ENCODE measurements at regions not wholly inside any gene's neighbourhood (a gene's known extent, or its start where the extent isn't known, plus 50 kb on each side); places are given as distances from the start of the nearest gene placed in this dataset.

DNA sequence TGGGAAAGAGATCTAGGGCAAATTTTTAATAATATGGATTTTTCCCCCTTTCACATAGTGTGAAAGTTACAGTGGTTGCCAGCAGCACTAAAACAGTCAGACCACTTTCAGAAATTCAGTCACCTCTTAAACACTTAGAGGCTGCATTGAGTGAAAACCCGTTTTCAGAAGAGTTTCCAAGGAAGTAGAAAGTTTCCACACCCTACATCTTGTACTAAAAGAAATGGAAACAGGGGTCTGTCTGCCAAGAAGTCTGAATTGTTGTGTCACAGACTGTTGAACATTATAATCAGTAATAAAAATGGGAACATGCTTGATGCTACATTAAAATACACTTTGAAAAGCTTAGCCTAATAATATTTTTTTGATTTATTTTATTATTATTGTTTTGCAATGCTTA is 278.9 kb upstream of the KCNJ16 start:
- Histone ChIP-seq H3K9ac (ENCODE audit: low read length) (no peak overlapping the region), H3F3A (ENCODE audit: insufficient read depth, low read length, poor library complexity, severe bottlenecking) (no peaks in the 10 kb centered on the region), H3K9me2 (ENCODE audit: insufficient read depth, low read length) (no peaks in the 10 kb centered on the region), H3K4me3 (ENCODE audit: low read length) (no peak overlapping the region), H2AFZ (ENCODE audit: low read depth, low read length) (no peak overlapping the region), H3K27ac (ENCODE audit: low read length) (no peak overlapping the region), H3K27me3 (ENCODE audit: insufficient read depth, low read depth, low read length) (no peaks in the 10 kb centered on the region), H3K36me3 (ENCODE audit: insufficient read depth, low read length) (no peaks in the 10 kb centered on the region), H3K79me2 (replicated peaks; ENCODE audit: insufficient read depth, low read length) (no peaks in the 10 kb centered on the region), H3K9me3 (ENCODE audit: low read length) (no peaks in the 10 kb centered on the region), H3K4me2 (ENCODE audit: low read length) (no peak overlapping the region), H4K20me1 (ENCODE audit: insufficient read depth) (no peaks in the 10 kb centered on the region)
- TF ChIP-seq SMC3 (conservative IDR thresholded peaks at IDR 0.05; ENCODE audit: poor library complexity) (no peak), EP300 (conservative IDR thresholded peaks at IDR 0.05; ENCODE audit: poor library complexity, severe bottlenecking) (no peak), RAD21 (conservative IDR thresholded peaks at IDR 0.05) (no peak), TAF1 (IDR thresholded peaks at IDR 0.05; ENCODE audit: low read depth) (no peak), POLR2AphosphoS5 (IDR thresholded peaks at IDR 0.05) (no peak), EZH2 (IDR thresholded peaks at IDR 0.05; ENCODE audit: borderline replicate concordance, insufficient read depth, low read length, poor library complexity, severe bottlenecking) (no peak)
- TF ChIP-seq, protein P1, sequence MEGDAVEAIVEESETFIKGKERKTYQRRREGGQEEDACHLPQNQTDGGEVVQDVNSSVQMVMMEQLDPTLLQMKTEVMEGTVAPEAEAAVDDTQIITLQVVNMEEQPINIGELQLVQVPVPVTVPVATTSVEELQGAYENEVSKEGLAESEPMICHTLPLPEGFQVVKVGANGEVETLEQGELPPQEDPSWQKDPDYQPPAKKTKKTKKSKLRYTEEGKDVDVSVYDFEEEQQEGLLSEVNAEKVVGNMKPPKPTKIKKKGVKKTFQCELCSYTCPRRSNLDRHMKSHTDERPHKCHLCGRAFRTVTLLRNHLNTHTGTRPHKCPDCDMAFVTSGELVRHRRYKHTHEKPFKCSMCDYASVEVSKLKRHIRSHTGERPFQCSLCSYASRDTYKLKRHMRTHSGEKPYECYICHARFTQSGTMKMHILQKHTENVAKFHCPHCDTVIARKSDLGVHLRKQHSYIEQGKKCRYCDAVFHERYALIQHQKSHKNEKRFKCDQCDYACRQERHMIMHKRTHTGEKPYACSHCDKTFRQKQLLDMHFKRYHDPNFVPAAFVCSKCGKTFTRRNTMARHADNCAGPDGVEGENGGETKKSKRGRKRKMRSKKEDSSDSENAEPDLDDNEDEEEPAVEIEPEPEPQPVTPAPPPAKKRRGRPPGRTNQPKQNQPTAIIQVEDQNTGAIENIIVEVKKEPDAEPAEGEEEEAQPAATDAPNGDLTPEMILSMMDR (IDR thresholded peaks at IDR 0.05; ENCODE audit: poor library complexity, severe bottlenecking): no peak
- TF ChIP-seq, protein P2, sequence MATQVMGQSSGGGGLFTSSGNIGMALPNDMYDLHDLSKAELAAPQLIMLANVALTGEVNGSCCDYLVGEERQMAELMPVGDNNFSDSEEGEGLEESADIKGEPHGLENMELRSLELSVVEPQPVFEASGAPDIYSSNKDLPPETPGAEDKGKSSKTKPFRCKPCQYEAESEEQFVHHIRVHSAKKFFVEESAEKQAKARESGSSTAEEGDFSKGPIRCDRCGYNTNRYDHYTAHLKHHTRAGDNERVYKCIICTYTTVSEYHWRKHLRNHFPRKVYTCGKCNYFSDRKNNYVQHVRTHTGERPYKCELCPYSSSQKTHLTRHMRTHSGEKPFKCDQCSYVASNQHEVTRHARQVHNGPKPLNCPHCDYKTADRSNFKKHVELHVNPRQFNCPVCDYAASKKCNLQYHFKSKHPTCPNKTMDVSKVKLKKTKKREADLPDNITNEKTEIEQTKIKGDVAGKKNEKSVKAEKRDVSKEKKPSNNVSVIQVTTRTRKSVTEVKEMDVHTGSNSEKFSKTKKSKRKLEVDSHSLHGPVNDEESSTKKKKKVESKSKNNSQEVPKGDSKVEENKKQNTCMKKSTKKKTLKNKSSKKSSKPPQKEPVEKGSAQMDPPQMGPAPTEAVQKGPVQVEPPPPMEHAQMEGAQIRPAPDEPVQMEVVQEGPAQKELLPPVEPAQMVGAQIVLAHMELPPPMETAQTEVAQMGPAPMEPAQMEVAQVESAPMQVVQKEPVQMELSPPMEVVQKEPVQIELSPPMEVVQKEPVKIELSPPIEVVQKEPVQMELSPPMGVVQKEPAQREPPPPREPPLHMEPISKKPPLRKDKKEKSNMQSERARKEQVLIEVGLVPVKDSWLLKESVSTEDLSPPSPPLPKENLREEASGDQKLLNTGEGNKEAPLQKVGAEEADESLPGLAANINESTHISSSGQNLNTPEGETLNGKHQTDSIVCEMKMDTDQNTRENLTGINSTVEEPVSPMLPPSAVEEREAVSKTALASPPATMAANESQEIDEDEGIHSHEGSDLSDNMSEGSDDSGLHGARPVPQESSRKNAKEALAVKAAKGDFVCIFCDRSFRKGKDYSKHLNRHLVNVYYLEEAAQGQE (IDR thresholded peaks at IDR 0.05; ENCODE audit: borderline replicate concordance): no peak

DNA sequence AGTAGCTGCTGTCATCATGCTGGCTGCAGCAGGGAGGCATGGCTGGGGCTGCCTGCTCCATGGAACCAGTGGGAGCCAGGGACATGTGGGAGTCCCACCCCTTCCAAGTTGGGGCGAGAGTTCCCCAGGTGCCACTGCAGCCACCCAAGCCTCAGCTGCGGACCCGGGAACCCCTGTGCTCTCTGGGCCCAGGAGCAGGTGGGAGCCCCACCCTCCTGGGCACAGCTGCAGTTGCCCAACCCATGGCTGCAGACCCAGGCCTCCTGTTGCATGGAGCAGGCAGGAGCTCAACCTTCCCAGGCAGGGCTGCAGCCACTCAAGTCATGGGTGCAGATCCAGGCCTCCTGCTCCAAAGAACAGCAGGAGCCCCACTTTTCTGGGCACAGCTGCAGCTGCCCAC is 274.2 kb upstream of the KCNJ16 start:
- H3K4me3 ChIP-seq (ENCODE audit: low read length): no peak overlapping the region
- no peak overlapping the region for H3K27ac ChIP-seq (ENCODE audit: low read length)

More for the DNA sequence above, 274.2 kb upstream of the KCNJ16 start:
- Histone ChIP-seq H3K27me3 (ENCODE audit: insufficient read depth, low read depth, low read length) (no peaks in the 10 kb centered on the region), H3K36me3 (ENCODE audit: insufficient read depth, low read length) (no peaks in the 10 kb centered on the region), H3F3A (ENCODE audit: insufficient read depth, low read length, poor library complexity, severe bottlenecking) (no peaks in the 10 kb centered on the region), H3K79me2 (replicated peaks; ENCODE audit: insufficient read depth, low read length) (no peaks in the 10 kb centered on the region), H3K9me2 (ENCODE audit: insufficient read depth, low read length) (no peaks in the 10 kb centered on the region), H4K20me1 (ENCODE audit: insufficient read depth) (no peaks in the 10 kb centered on the region), H2AFZ (ENCODE audit: low read depth, low read length) (no peak overlapping the region), H3K9me3 (ENCODE audit: low read length) (no peaks in the 10 kb centered on the region), H3K4me2 (ENCODE audit: low read length) (no peak overlapping the region), H3K9ac (ENCODE audit: low read length) (no peak overlapping the region)
- TF ChIP-seq SMC3 (conservative IDR thresholded peaks at IDR 0.05; ENCODE audit: poor library complexity) (no peak), MXI1 (conservative IDR thresholded peaks at IDR 0.05; ENCODE audit: poor library complexity, severe bottlenecking) (no peak), TAF1 (IDR thresholded peaks at IDR 0.05; ENCODE audit: low read depth) (no peak), RAD21 (conservative IDR thresholded peaks at IDR 0.05) (no peak), POLR2AphosphoS5 (IDR thresholded peaks at IDR 0.05) (no peak), EP300 (conservative IDR thresholded peaks at IDR 0.05; ENCODE audit: poor library complexity, severe bottlenecking) (no peak), EZH2 (IDR thresholded peaks at IDR 0.05; ENCODE audit: borderline replicate concordance, insufficient read depth, low read length, poor library complexity, severe bottlenecking) (no peak)
- TF ChIP-seq, protein P2 (IDR thresholded peaks at IDR 0.05; ENCODE audit: borderline replicate concordance): no peak
- TF ChIP-seq, protein P1 (IDR thresholded peaks at IDR 0.05; ENCODE audit: poor library complexity, severe bottlenecking): no peak
